Stimulated activated naive CD8-positive, alpha-beta T cell treated with anti-CD3 and anti-CD28 coated beads, Interleukin-15, amount 100 ng/mL, for 72 hours (primary cell): ENCODE measurements at regions not wholly inside any gene's neighbourhood (a gene's known extent, or its start where the extent isn't known, plus 50 kb on each side); places are given as distances from the start of the nearest gene placed in this dataset.

Experiments used
- ATAC-seq: fragments of 150-1000 bp; cut with Tn5 transposase; 2 replicates; pipeline ENCODE4 v1.10.0; 2021; ENCODE audit warnings: mild to moderate bottlenecking, moderate library complexity
- DNase-seq, 2 donors: peaks; one replicate each; pipeline ENCODE4 v3.0.0; 2021 to 2022
- H3K27ac Mint-ChIP-seq, 2 donors: one replicate each; pipeline ENCODE4 v1.8.0; 2022; ENCODE audit warnings: mild to moderate bottlenecking in 2 of 2, mixed read lengths in 2 of 2, moderate library complexity in 2 of 2
- H3K27me3 Mint-ChIP-seq: one replicate; pipeline ENCODE4 v1.8.0; 2022; ENCODE audit warnings: mixed read lengths
- H3K4me1 Mint-ChIP-seq: one replicate; pipeline ENCODE4 v1.8.0; 2022; ENCODE audit warnings: mild to moderate bottlenecking, mixed read lengths
- H3K4me3 Mint-ChIP-seq, 2 donors: one replicate each; pipeline ENCODE4 v1.8.0; 2022; ENCODE audit warnings: mild to moderate bottlenecking in 2 of 2, mixed read lengths in 2 of 2, moderate library complexity in 1 of 2
- H3K9me3 Mint-ChIP-seq, 2 donors: one replicate each; pipeline ENCODE4 v1.8.0; 2022; ENCODE audit warnings: mixed read lengths in 2 of 2

- no peak for ATAC-seq
- no peaks in the 10 kb centered on the region for H3K27me3 Mint-ChIP-seq
- H3K4me1 Mint-ChIP-seq: no peaks in the 10 kb centered on the region
- no peak overlapping the region for H3K4me3 Mint-ChIP-seq
- H3K9me3 Mint-ChIP-seq: no peaks in the 10 kb centered on the region
- no peak for DNase-seq
- H3K27ac Mint-ChIP-seq: peak overlapping the region in 1 of 2 donors; percentile 12
Observed at GRCh38 chr18:45260125-45260524, 355.2 kb upstream of the SLC14A2 start.

- ATAC-seq (no peak), DNase-seq (no peak)
Observed at GRCh38 chr18:45266023-45266422, 349.3 kb upstream of the SLC14A2 start.

DNA sequence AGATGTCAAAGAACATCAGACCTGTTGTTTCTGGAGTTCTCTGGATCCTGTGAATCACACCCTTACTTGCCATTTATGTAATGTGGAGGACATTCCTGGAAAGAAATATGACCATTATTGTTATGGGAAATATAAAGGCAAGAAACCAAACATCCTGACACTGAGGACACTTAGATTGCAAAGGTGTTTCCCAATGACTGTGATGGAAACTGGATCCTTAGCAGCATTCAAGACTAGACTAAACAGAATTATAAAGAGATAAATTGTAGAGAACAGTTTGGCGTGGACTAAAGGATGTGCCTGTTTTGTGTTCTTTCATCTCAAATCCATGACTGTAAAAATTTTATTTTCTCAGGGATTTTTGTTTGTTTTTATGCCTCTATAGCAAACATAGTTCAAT is 347.7 kb upstream of the SLC14A2 start:
- H3K27ac Mint-ChIP-seq: no peak overlapping the region
- no peak overlapping the region for H3K4me3 Mint-ChIP-seq
- H3K9me3 Mint-ChIP-seq: no peaks in the 10 kb centered on the region
- DNase-seq: no peak
- peaks cover 6% of the 10 kb centered on the region for H3K27me3 Mint-ChIP-seq
- no peaks in the 10 kb centered on the region for H3K4me1 Mint-ChIP-seq
- no peak for ATAC-seq

More at GRCh38 chr18:45266023-45266422, 349.3 kb upstream of the SLC14A2 start:
- Mint-ChIP-seq H3K27me3 (peaks cover 6% of the 10 kb centered on the region), H3K4me3 (no peak overlapping the region), H3K4me1 (no peaks in the 10 kb centered on the region), H3K27ac (no peak overlapping the region), H3K9me3 (no peaks in the 10 kb centered on the region)

DNA sequence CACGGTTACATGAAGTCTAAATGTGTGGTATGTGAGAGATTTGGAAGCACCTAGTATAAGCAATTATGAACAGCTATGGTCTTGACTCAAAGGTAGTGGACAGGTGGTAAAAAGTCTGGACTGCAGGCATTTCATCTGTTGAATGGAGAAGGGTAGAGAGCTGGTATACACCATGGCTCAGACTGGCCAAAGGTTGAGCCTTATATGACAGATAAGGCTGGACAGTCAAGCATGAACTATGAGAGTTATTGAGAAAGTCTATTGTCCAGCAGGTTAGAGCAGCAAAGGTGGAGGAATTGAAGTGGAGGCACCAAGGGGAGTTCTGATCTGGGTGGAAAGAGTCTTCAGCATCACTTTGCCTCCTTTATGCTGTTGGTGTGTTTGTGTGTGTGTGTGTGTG is 346.7 kb upstream of the SLC14A2 start:
- Mint-ChIP-seq H3K27me3 (peaks cover 6% of the 10 kb centered on the region), H3K4me1 (no peaks in the 10 kb centered on the region), H3K4me3 (no peak overlapping the region), H3K9me3 (no peaks in the 10 kb centered on the region), H3K27ac (no peak overlapping the region)
- no peak for DNase-seq
- ATAC-seq: no peak

DNA sequence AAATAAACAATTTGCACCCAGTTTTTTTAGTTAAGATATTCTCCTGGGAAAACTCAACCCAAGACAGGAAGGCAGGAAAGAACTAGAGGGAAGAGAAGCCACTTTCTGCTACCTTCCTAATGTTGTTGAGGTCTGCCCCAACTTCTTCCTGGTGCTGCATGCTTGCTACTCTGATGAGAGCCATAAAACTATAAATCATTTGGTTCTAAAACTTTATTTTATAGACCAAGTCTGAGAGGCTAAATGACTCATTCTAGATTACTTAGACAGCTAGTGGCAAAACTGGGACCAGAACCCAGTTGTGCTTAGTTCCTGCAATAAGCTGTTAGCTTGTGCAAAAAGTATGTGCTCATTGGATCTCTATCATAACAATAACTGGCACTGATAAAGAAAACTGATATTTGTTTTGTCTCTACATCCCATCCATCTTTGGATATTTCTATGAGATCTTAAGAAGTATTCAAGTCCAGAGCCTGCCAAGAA is 344.9 kb upstream of the SLC14A2 start:
- DNase-seq (no peak), ATAC-seq (no peak)
- Mint-ChIP-seq H3K27me3 (peaks cover 5% of the 10 kb centered on the region), H3K9me3 (no peaks in the 10 kb centered on the region), H3K27ac (no peak overlapping the region), H3K4me3 (no peak overlapping the region), H3K4me1 (no peaks in the 10 kb centered on the region)

DNA sequence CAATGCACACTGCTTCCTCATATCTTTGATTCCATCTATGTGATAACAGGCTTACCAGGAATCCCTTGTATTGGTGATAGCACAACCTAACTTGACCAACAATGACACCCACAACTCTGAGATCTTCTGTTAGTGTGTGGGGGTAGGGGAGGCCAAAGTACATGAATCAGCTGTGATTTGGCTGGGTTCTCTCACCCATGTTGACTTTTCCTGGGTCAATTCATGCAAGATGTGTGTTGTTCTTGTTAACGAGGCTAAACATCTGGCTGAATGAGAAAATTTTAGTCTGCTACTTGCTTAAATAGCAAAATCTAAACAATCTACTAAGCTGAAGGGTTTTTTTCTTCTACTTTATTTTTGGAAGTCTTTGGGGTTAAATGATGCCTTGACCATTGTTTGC is 341.2 kb upstream of the SLC14A2 start:
- H3K27me3 Mint-ChIP-seq: no peaks in the 10 kb centered on the region
- no peak for DNase-seq
- H3K4me1 Mint-ChIP-seq: no peaks in the 10 kb centered on the region
- no peak overlapping the region for H3K4me3 Mint-ChIP-seq
- ATAC-seq: no peak
- no peak overlapping the region for H3K27ac Mint-ChIP-seq
- H3K9me3 Mint-ChIP-seq: no peaks in the 10 kb centered on the region

DNA sequence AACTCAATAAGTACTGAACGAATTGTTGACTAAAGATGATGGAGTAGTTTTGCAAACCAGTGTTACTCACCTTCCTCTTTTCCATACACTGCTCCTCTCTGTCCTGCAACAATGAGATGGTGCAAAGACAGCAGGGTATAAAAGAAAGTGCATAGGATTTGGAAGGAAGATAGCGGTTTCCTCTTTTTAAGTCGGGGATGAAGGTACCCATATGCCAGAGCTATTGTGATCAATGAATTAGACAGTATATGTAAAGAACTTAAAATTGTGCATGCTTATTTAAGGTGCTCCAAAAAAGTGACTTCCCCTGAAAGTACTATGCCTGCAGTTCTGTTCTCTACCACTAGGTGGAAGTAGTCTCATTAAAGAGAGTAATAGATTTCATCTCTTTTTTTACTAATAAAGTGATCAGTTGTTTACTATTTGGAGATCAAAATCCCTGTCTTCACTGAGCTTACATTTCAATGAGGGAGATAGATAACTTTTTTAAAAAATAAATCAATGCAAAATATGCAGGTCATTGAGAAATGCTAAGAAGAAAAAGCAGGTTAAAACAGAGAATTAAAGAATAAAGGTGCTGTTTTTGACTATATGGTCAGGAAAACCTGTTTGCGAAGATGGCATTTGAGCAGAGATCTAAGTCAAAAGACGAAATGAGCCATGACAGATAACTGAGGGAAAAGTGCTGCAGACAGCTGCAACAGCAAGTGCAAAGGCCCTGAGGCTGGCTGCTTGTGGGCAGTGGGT is 339.7 kb upstream of the SLC14A2 start:
- Mint-ChIP-seq H3K9me3 (no peaks in the 10 kb centered on the region), H3K4me1 (no peaks in the 10 kb centered on the region), H3K4me3 (no peak overlapping the region), H3K27ac (no peak overlapping the region), H3K27me3 (no peaks in the 10 kb centered on the region)
- DNase-seq (peak in 1 of 2 donors; percentile 15), ATAC-seq (no peak)

DNA sequence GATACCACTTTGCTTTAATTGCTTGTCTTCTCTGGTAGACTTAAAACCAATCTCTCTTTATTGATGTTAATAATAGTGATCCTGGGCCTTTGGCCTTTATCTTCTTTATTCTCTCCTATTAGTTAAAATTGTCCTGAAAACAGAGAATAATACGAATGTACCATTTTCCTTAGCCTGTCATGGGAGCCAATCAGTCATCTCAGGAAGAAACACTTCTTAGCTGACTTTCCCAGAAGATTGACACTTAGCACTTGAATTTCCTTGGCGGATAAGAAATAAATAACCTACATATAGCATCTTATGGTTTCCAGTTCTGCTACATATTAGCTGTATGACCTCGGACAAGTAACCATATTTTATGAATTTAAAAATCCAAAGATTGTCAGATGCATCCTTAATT is 338.4 kb upstream of the SLC14A2 start:
- DNase-seq (no peak), ATAC-seq (no peak)
- H3K27me3 Mint-ChIP-seq: no peaks in the 10 kb centered on the region
- no peak overlapping the region for H3K27ac Mint-ChIP-seq
- H3K4me1 Mint-ChIP-seq: no peaks in the 10 kb centered on the region
- H3K4me3 Mint-ChIP-seq: no peak overlapping the region
- no peaks in the 10 kb centered on the region for H3K9me3 Mint-ChIP-seq

DNA sequence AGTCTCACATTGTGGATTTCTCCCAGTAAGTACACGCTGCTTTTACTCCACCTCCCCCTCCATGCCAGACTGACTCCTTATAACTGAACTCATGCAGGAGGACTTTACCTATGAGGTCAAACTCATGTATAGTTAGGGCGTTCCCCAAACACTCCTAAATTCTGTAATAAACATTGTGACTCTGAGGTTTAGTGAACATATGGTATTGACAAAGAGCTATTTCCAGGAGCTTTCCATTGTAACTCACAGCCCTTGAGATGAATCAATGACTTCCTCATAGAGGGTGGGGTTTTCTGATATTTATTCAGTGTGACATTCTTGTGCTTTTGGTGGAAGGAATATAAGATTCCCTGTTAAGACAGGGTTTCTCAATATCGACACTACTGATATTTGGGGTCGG is 337.4 kb upstream of the SLC14A2 start:
- DNase-seq: no peak

GRCh38 chr18:45280481-45281276 is 334.6 kb upstream of the SLC14A2 start:
- Mint-ChIP-seq H3K4me1 (no peaks in the 10 kb centered on the region), H3K4me3 (no peak overlapping the region), H3K27ac (no peak overlapping the region), H3K27me3 (no peaks in the 10 kb centered on the region), H3K9me3 (no peaks in the 10 kb centered on the region)
- DNase-seq (no peak), ATAC-seq (no peak)

More for the DNA sequence above, 337.4 kb upstream of the SLC14A2 start:
- ATAC-seq: no peak
- Mint-ChIP-seq H3K27ac (no peak overlapping the region), H3K27me3 (no peaks in the 10 kb centered on the region), H3K9me3 (no peaks in the 10 kb centered on the region), H3K4me1 (no peaks in the 10 kb centered on the region), H3K4me3 (no peak overlapping the region)

DNA sequence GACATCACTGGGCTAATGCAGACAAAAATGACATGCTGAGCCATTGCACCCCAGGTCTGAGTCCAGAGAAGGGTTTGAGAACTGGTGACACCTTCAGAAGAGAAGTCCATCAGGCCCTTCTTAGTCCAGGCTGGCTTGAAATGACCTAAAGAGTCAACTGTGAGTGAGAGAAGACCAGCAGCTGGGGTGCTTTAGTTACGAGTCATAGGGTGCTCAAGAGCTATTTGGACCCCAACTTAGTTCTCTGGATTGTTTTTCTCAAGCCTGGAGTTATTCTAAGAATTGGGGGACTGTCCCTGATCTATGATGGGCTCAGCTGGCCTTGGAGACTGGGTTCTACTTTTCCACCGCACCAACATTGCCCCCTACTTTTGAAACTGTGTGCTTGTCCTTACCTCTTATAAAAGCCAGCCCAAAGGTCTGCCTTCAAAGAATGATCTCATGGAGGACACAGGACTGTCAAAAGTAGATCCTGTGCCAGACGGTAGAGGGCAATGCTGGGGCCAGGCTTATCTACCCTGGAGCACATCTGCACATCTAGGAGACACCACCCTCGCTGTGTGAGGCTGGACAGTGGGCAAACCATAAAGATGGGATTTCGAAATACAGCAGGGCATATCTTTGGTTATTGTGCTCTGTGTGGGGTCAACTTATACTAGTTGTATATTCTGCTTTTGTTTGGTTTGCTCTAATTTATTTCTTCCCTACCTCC is 333.0 kb upstream of the SLC14A2 start:
- Mint-ChIP-seq H3K27me3 (no peaks in the 10 kb centered on the region), H3K4me1 (no peaks in the 10 kb centered on the region), H3K9me3 (no peaks in the 10 kb centered on the region), H3K27ac (no peak overlapping the region), H3K4me3 (no peak overlapping the region)
- ATAC-seq (peak; percentile 17), DNase-seq (no peak)

DNA sequence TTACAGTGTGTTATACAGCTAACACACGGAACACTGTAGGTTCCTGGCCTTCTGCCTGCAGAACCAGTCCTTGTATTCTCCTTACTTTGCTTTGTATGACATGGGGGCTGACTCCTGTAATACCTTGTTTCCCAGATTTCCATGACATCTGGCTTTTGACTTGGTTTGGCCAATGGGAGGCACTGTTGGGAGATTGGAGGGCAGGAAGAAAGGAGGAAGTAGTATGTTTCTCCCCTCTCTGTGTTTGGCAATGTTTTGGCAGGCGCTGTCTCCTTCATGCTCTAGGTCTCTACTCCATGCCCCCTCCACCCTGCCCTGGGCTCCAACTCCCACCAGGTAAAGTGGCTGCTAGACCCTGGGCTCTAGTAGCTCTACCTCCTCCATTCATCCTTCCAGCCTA is 331.1 kb upstream of the SLC14A2 start:
- ATAC-seq (no peak), DNase-seq (no peak)
- Mint-ChIP-seq H3K27ac (no peak overlapping the region), H3K4me1 (no peaks in the 10 kb centered on the region), H3K9me3 (no peaks in the 10 kb centered on the region), H3K27me3 (no peaks in the 10 kb centered on the region), H3K4me3 (no peak overlapping the region)

GRCh38 chr18:45284851-45285250 is 330.4 kb upstream of the SLC14A2 start:
- Mint-ChIP-seq H3K27me3 (no peaks in the 10 kb centered on the region), H3K27ac (no peak overlapping the region), H3K4me1 (no peaks in the 10 kb centered on the region), H3K4me3 (no peak overlapping the region), H3K9me3 (no peaks in the 10 kb centered on the region)
- DNase-seq (no peak), ATAC-seq (no peak)

- H3K27ac Mint-ChIP-seq: no peak overlapping the region
- no peak for ATAC-seq
- DNase-seq: no peak
- no peak overlapping the region for H3K4me3 Mint-ChIP-seq
- H3K27me3 Mint-ChIP-seq: no peaks in the 10 kb centered on the region
- H3K9me3 Mint-ChIP-seq: no peaks in the 10 kb centered on the region
- no peaks in the 10 kb centered on the region for H3K4me1 Mint-ChIP-seq
Observed at GRCh38 chr18:45285251-45285650, 330.0 kb upstream of the SLC14A2 start.

GRCh38 chr18:45286431-45286830 is 328.8 kb upstream of the SLC14A2 start:
- Mint-ChIP-seq H3K9me3 (no peaks in the 10 kb centered on the region), H3K4me1 (no peaks in the 10 kb centered on the region), H3K27ac (no peak overlapping the region), H3K27me3 (no peaks in the 10 kb centered on the region), H3K4me3 (no peak overlapping the region)
- no peak for ATAC-seq
- DNase-seq: no peak

GRCh38 chr18:45287531-45287930 is 327.7 kb upstream of the SLC14A2 start:
- Mint-ChIP-seq H3K9me3 (no peaks in the 10 kb centered on the region), H3K4me1 (no peaks in the 10 kb centered on the region), H3K27ac (peak overlapping the region in 1 of 2 donors; percentile 3), H3K27me3 (peaks cover 6% of the 10 kb centered on the region), H3K4me3 (no peak overlapping the region)
- ATAC-seq (no peak), DNase-seq (no peak)
